Urothelium cell line (cell line): ENCODE measurements at regions not wholly inside any gene's neighbourhood (a gene's known extent, or its start where the extent isn't known, plus 50 kb on each side); places are given as distances from the start of the nearest gene placed in this dataset.
"Not testable (repeated sequence)": the region's sequence is repeated elsewhere in the genome, so short reads cannot be mapped to it uniquely, and the experiment has no call there.

Experiments used
- DNase-seq: peaks from one replicate; pipeline ENCODE4 v3.0.0; 2011; ENCODE audit warnings: low spot score, mixed read lengths
- FAIRE-seq: peaks from 2 replicates; lab custom pipeline; 2011; peaks lifted over from hg19 to GRCh38; lab: Jason Lieb, UNC

DNA sequence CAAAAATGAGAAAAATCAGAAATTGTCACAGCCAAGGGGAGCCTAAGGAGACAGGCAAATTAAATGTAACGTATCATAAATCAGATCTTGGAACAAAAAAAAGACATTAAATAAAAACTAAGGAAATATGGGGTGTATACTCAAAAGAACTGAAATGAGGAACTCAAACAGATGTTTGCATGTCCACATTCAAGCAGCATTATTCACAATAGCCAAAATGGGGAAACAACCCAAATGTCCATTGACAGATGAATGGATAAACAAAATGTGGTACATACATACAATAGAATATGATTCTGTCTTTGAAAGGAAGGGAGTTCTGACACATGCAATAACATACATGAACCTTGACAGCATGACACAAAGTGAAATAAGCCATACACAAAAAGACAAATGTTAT lies 155.8 kb upstream of the KLF7 start:
- FAIRE-seq: no peak
- no peak for DNase-seq

GRCh38 chr2:207324001-207324400 lies 158.3 kb upstream of the KLF7 start:
- DNase-seq: no peak
- no peak for FAIRE-seq

GRCh38 chr2:207327513-207327912 lies 161.8 kb upstream of the KLF7 start:
- no peak for FAIRE-seq

GRCh38 chr2:207328944-207329386 lies 163.2 kb upstream of the KLF7 start:
- no peak for DNase-seq
- FAIRE-seq: no peak

More at GRCh38 chr2:207327513-207327912, 161.8 kb upstream of the KLF7 start:
- no peak for DNase-seq

DNA sequence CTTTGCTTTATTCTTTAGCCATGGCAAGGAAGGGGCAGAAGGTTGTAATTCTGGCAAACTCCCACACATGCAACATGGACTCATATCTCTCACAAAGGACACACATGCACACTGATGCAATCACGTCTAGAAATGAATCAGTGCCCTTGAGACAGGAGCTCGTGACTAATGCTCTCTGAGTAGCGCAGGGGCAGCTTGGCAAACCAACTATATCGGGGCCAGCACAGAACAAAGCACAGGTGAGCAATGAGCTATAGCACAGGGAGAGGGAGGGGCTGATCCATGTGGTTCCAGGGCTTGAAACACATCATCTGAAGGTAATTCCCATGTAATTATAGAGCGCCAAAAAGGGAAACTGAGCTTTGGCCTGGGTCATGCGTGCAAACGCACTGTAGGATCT lies 165.2 kb upstream of the KLF7 start:
- DNase-seq (peak; percentile 74), FAIRE-seq (peak; percentile 65)

- DNase-seq (no peak), FAIRE-seq (peak; percentile 5)
These were observed 165.9 kb upstream of the KLF7 start for GRCh38 chr2:207331674-207332073.

DNA sequence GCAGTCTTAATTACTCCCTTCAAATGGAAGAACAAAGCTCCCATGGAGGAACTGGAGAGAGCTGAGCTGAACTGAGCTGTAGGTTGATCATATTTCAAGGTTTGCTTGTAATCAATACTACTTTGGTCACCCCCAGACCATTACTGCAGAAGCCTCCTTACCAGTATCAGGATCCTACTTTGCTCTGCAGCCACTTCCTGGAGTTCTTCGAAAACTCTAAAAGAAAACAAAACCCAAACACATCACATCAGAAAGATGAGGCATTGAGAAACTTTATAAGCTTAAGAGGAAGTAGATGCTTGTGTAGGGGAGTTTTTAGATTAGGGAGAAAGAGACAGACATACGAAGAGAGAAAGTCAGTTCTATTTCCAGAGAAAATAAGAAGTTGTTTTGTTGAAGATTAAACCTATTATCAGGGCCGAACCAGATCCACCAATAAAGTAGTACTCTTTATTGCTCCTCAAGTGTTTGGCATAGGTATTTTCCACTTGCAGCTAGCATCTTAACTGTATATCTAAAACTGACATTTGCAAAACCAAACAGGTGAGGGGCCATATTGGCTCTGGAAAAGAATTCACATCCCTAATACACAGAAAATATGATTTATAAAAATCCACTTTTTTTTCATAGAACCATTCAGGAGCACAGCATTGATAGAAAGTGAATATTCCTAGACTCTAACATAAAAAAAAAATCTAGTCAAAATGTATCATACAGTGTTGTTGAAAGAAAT lies 166.9 kb upstream of the KLF7 start:
- no peak for FAIRE-seq

GRCh38 chr2:207333599-207334300 lies 168.0 kb upstream of the KLF7 start:
- FAIRE-seq (no peak), DNase-seq (no peak)

More for the DNA sequence above, 166.9 kb upstream of the KLF7 start:
- no peak for DNase-seq

- DNase-seq (no peak), FAIRE-seq (no peak)
These were observed 168.5 kb upstream of the KLF7 start for GRCh38 chr2:207334301-207334623.

GRCh38 chr2:207334624-207335371 lies 169.1 kb upstream of the KLF7 start:
- DNase-seq: peak; percentile 83
- FAIRE-seq: no peak

DNA sequence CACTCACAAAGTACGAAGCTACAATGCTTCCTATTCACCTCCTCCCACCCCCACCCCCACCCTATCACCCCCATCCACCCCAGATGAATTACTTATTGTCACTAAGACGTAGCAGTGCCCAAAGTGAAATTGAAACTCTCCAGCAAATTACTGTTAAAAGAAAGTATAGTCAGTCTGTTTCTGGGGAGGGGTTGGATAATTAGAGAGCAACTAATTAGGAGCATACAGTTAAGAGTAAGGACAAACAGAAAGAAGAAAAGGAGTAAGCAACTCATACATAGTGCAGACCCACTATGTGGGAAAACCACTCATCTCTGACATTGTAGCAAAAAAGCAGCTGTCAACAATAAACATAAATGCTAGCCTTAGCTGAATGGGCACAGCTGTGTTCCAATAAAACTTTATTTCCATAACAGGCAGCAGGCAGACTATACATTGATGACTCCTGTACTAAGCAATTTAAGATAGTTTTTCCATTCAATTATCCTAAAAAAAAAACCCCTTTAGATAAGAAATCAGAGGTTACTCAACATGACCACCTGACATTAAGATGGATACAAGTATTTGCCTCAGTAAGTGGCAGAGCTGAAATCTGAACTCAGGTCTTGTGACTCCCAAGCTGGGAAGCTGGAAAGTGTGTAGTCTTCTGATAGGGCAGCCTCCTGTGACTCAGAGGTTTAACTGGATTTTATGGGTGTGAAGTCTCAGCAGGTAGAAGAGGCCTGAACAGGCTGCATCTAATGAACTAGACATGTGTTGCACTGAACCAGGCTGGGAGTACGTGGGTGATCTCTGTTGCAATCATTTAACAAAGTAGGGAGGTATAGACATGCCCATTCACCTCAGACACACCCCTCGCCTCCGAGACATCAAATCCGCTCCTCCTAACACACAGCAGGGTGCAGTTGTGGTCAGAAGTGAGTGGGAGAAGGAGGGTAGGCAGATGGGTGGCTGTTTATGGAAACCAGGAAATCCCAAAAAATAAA lies 171.8 kb upstream of the KLF7 start:
- FAIRE-seq (peak; percentile 58), DNase-seq (peak; percentile 51)

DNA sequence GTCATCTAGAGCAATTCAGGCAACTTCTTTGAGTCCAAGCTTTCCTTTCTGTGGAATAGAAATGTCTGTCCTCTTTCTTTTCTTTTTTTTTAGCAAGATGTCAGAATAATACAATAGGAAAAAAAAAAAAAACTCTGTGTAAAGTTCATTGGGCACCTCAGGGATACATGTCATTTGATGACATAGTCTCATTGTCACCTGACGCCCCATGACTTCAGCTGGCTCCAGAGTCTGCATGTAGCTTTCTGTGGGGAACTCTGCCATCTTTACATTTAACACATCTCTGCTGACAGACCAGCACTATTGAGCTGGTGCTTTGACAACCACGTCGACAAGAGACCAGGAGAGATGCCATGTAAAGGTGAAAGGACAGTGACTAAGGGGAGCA lies 172.5 kb upstream of the KLF7 start:
- DNase-seq (no peak), FAIRE-seq (no peak)

DNA sequence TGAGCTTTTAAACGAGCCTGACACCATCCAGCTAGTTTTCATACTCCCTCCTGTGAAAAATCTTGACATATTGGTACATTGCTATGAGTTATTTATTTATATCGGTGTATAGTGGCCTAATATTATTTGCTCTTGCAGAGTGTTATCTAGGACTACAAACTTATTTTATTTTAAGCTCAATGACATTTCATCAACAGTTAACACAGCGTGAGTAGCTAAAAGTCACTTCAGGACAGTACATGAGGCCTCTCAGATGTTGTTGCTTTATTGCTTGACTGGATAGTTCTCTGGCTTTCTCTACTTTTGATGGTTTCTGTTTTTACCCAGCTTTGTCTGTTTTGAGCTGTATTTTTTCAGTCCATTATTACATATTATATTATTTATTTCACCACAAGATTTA lies 172.9 kb upstream of the KLF7 start:
- no peak for DNase-seq
- no peak for FAIRE-seq

- DNase-seq (no peak), FAIRE-seq (no peak)
These were observed 175.5 kb upstream of the KLF7 start for GRCh38 chr2:207341112-207341750.

- FAIRE-seq (no peak), DNase-seq (no peak)
These were observed 176.1 kb upstream of the KLF7 start for GRCh38 chr2:207341804-207342203.

DNA sequence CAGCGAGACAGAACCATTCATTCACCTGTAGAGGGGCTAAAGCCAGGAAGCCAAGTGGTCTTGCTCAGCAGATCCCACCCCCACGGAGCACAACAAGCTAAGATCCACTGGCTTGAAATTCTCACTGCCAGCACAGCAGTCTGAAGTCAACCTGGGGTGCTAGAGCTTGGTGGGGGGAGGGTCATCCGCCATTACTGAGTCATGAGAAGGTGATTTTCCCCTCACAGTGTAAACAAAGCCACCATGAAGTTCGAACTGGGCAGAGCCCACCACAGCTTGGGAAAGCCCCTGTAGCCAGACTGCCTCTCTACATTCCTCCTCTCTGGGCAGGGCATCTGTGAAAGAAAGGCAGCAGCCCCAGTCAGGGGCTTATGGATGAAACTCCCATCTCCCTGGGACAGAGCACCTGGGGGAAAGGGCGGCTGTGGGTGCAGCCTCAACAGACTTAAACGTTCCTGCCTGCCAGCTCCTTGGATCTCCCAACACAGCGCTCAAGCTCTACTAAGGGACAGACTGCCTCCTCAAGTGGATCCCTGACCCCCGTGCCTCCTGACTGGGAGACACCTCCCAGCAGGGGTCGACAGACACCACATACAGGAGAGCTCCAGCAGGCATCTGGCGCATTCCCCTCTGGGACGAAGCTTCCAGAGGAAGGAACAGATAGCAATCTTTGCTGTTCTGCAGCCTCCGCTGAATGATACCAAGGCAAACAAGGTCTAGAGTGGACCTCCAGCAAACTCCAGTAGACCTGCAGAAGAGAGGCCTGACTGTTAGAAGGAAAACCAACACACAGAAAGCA lies 179.0 kb upstream of the KLF7 start:
- FAIRE-seq, DNase-seq: not testable (repeated sequence)

GRCh38 chr2:207351171-207351570 lies 178.6 kb upstream of the CREB1 start:
- FAIRE-seq (no peak), DNase-seq (no peak)

DNA sequence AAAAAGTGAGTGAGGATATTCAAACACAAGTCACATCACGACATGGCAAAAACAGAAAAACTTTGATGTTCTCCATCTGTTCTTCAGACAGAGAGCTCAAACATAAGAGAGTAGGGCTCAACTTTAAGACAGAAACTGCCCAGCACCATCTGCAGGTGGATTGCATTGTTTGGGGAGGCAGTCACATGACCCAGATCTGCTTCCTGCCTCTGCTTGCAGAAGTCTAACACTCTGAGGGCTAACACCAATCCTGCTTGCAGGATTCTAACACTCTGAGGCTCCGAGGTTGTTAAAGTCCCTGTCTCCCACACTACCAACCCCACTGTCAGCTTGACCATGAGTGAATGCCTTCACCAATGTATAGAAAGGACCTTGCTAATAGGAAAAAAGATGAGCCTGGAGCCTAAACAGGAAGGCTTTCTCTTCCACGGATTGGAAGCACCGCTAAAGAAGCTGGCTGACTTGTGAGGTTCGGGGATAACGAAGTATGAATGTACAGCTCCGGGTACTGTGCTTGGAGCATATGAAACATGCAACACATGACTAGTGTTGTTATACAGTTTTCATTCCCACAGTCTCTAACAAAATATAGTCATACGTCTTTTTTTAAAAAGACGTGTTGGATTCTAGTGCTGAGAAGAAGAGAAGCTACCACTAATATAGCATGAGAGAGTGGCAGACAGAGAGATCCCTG lies 176.6 kb upstream of the CREB1 start:
- FAIRE-seq (no peak), DNase-seq (no peak)

GRCh38 chr2:207353836-207354235 lies 175.9 kb upstream of the CREB1 start:
- no peak for FAIRE-seq

More at GRCh38 chr2:207353836-207354235, 175.9 kb upstream of the CREB1 start:
- DNase-seq: no peak
